NCI-H1417 (cell line): ENCODE measurements at regions not wholly inside any gene's neighbourhood (a gene's known extent, or its start where the extent isn't known, plus 50 kb on each side); places are given as distances from the start of the nearest gene placed in this dataset.
A peak's percentile ranks its signal among the peaks of the same experiment; 100 is the strongest.

Experiments used
- DNase-seq, 3 experiments: peaks; one replicate each; lab custom pipeline; 2025; lab: John Stamatoyannopoulos, UW

GRCh38 chr9:107628444-107628843 is 138.9 kb upstream of the KLF4 start:
- DNase-seq: no peak

GRCh38 chr9:107627781-107628180 is 138.2 kb upstream of the KLF4 start:
- DNase-seq: no peak

DNA sequence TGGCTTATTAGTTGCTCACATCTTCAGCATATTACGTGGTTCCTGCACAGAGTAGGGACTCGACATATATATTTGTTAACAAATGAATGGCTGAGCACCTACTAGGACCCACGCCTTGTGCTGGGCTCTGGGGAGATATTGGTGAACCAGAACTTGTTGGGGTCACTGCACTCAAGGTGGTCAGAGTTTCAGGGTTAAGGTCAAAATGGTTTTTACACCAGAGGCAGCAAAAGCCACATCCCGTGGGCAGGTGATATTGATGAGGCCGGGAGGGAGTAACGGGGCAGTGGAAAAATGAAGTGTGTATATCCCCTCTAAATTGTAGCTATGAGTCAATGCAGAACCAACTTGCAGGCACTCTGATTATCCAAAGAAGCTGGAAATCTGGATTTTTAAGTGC is 136.5 kb upstream of the KLF4 start:
- DNase-seq: no peak

GRCh38 chr9:107625383-107625984 is 135.9 kb upstream of the KLF4 start:
- no peak for DNase-seq

DNA sequence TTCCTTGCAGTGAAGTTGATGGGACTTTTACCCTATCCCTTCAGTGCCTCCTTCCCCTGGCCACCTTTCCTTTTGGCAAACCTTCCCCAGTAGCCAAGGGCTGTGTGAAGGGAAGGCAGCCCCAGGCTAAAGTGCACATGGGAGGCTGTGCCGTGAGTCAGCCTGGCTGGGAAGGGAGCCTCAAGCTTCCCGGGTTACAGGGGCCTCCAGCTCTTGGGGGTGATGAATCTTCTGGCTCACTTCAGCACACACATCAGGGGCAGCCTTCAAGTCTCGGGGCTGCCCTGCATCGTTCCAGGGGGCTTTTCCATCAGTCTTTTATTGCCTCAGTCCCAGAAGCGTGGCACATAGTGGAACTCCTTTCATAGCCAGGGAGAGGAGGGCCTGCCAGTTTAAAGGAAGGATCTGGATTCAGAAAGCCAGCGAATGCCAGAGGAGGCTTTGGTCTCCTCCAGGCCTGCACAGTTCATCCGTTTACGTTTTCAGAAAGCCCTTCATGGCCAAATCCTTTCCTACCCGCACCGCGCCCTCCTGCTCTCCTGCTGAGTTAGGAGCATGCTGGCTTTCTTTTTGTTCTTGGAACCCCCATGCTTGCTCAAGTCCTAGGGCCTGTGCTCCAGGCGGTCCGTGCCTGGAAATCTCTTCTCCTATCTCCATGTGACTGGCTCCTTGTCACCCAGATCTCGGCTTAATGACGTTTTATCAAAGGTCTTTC is 134.8 kb upstream of the KLF4 start:
- DNase-seq: no peak

DNA sequence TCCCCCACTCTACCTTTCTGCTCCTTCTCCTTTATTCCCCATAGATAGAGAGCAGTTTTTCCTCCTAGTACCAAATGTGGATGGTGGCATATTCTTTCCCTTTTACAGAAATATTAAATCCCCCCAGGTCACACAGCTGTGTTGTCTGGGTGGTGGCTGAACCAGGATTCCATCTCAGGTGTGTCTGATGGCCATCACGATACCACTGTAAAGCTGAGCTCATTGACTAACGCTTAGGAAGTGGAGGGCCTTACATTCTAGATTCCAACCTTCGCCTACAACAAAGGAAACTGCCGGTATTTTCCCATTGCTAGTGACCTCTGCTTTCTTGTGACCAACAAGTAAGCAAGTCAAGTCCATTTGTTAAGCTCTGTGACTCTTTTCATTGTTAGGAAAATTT is 131.9 kb upstream of the KLF4 start:
- no peak for DNase-seq

GRCh38 chr9:107620801-107621200 is 131.2 kb upstream of the KLF4 start:
- DNase-seq: no peak

- DNase-seq: no peak
Measured at GRCh38 chr9:107620236-107620635, 130.7 kb upstream of the KLF4 start.

GRCh38 chr9:107615321-107615720 is 125.8 kb upstream of the KLF4 start:
- DNase-seq: no peak

DNA sequence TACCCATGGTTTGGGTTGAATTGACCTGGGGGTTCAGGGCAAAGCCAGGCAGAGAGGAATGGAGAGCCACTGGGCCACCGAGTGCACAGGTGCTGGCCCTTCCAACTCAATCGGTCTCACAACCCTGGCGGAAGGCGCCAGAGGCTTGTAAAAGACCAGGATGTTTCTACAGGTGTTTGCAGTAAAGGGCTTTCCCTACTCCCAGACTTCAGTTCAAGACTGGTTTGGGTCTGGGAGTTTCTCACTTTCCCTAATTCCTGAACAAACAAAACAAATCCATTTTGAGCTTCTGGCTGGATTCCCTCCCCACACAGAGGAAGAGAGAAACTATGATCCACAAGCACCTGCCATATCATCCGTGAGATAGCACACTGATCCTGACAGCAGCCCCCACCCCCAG is 125.2 kb upstream of the KLF4 start:
- DNase-seq: no peak

GRCh38 chr9:107613321-107613720 is 123.8 kb upstream of the KLF4 start:
- DNase-seq: peak in 1 of 3 experiments; percentile 19

DNA sequence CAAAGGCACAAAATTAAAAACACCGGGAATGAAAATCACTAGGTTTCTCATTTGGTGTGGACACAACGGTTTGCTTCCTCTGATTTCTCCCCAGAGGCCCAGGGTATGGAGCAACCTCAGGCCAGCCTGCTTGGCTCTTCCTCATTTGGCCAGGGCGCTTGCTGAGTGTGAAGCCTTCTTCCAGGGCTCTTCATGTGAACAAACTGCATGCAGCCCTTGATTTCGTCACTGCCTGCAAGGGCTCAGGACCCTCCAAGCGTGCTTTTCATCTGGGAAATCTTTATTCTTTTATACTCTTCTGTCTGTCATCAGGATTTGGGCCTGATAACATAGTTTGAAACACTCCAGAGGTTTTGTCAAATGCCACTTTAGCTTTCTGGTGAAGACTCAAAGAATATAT is 122.6 kb upstream of the KLF4 start:
- no peak for DNase-seq

GRCh38 chr9:107609547-107609946 is 120.0 kb upstream of the KLF4 start:
- DNase-seq: no peak

DNA sequence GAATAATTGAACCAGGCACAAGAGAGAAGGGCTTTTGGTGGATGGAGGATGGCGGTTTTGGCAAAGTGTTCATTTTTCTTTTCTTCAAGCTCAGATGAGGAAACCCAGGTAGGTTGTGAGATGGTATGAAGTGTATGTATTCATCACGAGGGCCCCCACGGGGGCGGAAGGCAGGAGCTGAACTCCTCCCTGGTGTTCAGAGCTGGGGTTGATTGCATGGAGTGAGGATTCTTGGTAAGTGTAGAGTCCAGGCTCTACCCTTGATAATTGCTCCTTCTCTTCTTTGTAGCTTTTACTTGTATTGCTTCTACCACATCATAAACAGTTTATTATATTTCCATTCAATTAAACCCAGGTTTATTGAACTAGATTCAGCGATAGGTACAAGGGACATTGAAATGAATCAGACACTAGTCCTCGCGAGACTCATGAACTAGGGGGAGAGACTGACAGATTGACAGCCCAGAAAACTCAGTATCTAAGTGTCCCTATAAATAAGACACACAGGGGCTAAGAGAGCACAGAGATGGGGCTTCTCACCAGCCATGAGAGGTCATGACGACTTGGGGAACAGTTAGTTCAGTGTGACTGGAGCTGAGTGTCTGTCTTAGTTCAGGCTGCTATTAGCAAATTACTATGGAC is 116.7 kb upstream of the KLF4 start:
- DNase-seq: no peak

- no peak for DNase-seq
Measured at GRCh38 chr9:107605041-107605440, 115.5 kb upstream of the KLF4 start.

DNA sequence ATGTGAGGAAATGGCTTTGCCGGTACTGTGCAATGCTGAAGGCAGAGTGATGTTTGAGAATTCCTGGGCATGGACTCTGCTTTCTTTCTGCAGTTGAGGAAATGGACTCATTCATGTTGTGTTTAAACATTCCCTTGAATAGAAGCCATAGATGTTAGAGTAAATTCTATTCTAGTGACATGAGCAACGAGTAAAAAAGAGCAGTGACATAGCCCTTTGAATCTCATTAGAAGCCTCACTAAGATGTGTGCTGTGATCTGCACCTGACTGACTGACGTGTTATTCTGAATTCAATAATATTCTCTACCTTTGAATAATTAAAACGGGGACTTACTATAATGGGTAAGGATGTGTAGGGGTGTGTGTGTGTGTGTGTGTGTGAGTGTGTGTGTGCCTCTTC is 113.7 kb upstream of the KLF4 start:
- DNase-seq: no peak

GRCh38 chr9:107600060-107600573 is 110.5 kb upstream of the KLF4 start:
- peak in 1 of 3 experiments; percentile 29 for DNase-seq

DNA sequence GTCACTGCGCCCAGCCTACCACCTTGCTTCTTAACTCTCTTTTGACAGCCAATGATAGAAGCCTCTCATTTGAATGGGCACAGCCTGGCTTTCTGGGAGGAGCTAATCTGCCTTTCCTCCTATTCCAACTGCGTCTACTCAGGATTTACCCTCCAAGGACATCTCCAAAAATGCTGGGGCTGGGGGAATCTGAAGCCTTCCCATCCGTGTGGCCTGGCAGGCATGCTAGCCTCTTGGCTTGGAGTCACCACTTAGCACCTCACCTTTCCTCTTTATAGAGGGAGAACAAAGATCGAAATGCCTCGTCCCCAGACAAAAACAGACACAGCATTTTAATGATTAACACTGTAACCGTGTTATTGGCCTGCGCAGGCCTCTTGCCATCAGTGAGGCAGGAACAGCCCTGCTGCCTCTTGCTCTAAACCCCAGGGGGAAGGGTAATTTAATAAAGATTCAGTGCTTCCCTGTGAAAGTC is 108.2 kb upstream of the KLF4 start:
- no peak for DNase-seq

DNA sequence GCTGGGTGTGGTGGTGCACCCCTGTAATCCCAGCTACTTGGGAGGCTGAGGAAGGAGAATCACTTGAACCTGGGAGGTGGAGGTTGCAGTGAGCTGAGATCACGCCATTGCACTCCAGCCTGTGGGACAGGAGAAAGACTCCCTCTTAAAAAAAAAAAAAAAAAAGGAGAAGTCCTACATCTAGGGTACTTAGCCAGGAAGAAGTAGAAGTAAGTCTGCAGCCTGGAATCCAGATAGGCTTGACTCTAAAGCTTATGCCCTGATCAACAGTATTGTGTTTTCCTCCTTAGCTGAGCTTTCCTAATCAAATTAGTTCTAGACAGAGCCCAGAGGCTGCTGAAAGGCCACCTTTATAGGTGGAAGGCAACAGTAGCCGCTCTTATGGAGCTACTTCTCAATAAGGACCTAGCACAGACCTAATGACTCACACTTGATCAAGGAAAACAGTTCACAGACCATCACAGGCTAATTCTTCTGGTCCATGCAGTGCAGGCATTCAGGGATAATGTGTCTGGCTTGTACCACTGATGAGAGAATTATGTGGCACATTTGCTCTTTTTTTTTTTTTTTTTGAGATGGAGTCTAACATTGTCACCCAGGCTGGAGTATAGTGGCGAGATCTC is 105.5 kb upstream of the KLF4 start:
- no peak for DNase-seq

GRCh38 chr9:107593224-107593870 is 103.8 kb upstream of the KLF4 start:
- no peak for DNase-seq

- DNase-seq: no peak
Measured at GRCh38 chr9:107592424-107592823, 102.9 kb upstream of the KLF4 start.

DNA sequence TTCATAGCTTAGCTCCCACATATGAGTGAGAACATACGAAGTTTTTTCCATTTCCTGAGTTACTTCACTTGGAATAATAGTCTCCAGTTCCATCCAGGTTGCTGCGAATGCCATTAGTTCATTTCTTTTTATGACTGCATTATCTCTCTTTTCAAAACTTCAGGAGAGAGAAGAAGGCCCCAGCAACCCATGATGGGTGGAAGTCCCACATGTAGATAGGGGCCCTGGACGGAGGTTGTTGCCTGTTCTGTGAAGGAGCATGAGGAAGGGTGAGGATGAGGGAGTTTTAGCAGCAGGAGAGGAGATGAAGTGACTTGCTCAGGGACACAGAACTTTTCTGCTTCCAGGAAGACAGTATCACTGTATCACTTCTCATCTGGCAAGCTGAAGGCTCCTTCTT is 102.2 kb upstream of the KLF4 start:
- no peak for DNase-seq
